GM13976 (cell line): ENCODE measurements at regions not wholly inside any gene's neighbourhood (a gene's known extent, or its start where the extent isn't known, plus 50 kb on each side); places are given as distances from the start of the nearest gene placed in this dataset.

Source experiments
- DNase-seq: peaks from one replicate; pipeline ENCODE4 v3.0.0; 2012; ENCODE audit warnings: low spot score
- in situ Hi-C: fragments of 300-500 bp; cut with MboI; formaldehyde crosslinking; loops from one replicate; pipeline ENCODE4 v1.12.0; 2022; ENCODE audit warnings: low sequenced_read_pairs, mixed read lengths, inconsistent platforms; ENCODE audit not compliant: unreplicated experiment
- TF ChIP-seq, protein P1 (sequence below): IDR thresholded peaks from 2 replicates; pipeline ENCODE4 v1.5.1; 2012; ENCODE audit warnings: borderline replicate concordance, mild to moderate bottlenecking; ENCODE audit not compliant: insufficient read depth; ENCODE audit errors: extremely low read depth, missing control alignments, control extremely low read depth

DNA sequence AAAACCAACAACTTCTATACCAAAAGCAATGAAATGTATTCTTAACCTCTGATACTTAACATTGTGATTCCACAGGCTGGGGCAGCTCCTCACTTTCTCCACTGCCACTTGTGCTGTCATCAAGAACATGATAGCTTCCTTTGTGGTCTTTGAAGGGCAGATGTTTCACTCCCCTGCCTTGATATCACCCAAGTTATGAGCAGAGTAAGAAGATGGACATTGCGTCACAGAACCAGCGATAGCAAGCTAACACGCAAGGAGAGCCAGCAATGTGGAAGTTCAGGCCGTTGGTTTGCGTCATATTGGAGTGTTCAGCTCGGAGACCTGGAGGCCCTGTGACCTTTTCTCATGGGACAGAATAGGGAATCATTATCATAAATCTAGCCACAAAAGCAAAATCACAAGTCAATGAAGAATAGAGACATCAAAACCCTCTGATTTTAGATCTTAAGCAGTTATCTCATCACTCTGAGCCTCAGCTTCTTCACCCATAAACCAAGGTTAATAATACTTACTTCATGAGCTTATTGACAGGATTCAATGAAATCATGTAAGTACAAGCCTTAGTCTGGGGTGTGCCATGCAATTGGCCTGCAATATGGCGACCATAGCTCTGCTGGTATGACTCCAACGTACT, 183.8 kb upstream of the THBS1 start:
- TF ChIP-seq, protein P1, sequence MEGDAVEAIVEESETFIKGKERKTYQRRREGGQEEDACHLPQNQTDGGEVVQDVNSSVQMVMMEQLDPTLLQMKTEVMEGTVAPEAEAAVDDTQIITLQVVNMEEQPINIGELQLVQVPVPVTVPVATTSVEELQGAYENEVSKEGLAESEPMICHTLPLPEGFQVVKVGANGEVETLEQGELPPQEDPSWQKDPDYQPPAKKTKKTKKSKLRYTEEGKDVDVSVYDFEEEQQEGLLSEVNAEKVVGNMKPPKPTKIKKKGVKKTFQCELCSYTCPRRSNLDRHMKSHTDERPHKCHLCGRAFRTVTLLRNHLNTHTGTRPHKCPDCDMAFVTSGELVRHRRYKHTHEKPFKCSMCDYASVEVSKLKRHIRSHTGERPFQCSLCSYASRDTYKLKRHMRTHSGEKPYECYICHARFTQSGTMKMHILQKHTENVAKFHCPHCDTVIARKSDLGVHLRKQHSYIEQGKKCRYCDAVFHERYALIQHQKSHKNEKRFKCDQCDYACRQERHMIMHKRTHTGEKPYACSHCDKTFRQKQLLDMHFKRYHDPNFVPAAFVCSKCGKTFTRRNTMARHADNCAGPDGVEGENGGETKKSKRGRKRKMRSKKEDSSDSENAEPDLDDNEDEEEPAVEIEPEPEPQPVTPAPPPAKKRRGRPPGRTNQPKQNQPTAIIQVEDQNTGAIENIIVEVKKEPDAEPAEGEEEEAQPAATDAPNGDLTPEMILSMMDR = no peak
- DNase-seq = no peak
- in situ Hi-C loops = no loop called here

DNA sequence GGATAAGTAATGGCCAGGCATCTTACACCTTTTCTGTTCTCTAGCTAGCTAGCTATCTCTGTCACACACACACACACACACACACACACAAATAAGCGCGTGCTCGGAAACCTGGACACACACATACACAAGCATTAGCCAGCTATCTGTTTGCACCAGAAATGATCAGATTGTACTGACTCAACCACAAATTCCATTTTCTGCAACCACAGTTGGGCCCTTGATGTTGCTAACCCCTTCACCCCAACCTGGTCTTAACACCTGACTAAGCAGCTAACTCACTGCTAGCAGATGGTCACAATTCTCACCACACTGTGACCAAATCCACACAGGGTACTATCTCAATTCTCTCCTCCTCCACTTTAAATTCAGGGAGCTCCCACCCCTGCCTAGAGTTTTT, 183.0 kb upstream of the THBS1 start:
- no peak for DNase-seq
- TF ChIP-seq, protein P1 = no peak
- in situ Hi-C loops = no loop called here

DNA sequence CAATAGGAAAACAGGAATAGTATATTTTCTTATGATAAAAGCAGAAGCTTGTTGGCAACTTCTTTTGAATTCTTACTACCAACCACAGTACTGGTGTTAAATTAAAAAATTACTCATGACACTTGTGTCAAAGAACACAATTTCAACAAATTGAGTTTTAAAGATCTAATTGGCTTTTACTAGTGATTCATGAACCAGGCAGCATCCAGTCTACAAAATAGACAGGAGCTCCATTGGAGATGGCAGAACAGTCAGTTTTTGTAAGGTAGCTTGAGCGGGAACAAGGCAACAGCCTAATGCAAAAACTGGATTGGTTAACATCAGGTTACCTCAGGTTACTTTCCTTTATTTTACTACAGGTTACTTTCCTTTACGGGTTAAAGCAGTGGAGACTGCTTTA, 181.3 kb upstream of the THBS1 start:
- DNase-seq = no peak
- in situ Hi-C loops = no loop called here
- TF ChIP-seq, protein P1 = no peak

DNA sequence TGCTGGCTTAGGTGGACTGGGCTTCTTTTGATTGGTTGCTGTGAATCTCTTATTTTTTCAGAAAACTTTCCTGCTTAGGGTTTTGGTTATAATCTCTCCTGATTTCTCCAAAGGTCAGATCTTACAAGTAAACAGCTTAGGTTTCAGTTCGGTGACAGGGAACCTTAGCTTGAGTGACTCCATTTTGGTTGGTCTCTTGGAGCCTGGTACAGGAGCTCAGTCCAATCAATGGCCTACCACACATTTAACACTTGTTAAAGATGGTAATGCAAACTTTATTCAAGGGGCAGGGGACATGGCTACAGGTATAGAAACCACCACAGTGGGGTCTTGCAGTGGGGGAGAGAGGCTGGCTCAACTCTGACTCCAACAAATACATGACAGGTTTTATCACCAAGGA, 180.9 kb upstream of the THBS1 start:
- TF ChIP-seq, protein P1 = no peak
- in situ Hi-C loops = no loop called here

DNA sequence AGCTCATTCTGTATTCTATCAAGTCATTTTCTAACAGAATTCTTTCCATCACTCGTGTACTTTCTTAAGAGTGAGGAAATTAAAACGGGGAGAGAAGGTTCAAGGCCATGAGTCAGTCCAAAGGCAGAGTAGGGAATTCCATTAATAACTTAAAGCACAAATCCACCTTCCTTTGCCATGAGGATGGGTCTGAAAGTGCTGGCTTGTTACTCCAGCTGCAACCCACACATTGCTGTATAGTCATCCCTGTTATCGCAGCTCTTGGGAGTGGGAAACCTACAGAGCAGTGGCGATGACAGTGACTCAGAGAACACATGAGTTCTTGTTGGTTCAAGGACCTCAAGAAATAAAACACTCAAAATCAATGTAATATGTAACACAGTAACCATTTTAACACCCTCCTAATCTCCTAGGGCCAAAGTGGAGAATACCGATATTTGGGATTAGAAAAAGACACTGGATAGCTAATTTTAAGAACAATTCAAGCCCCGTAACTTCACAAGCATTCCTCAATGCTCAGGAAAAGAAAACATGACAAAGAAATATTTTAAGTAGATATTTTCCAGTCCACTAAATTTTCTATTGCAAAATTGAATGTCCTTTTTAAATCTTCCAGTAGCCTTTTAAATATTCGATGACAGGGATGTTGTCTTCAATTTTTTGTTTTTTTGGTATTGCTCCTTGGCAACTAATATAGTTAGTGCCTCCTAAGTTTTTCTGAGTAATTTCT, 179.9 kb upstream of the THBS1 start:
- TF ChIP-seq, protein P1 = no peak

More for the DNA sequence above, 180.9 kb upstream of the THBS1 start:
- no peak for DNase-seq

DNA sequence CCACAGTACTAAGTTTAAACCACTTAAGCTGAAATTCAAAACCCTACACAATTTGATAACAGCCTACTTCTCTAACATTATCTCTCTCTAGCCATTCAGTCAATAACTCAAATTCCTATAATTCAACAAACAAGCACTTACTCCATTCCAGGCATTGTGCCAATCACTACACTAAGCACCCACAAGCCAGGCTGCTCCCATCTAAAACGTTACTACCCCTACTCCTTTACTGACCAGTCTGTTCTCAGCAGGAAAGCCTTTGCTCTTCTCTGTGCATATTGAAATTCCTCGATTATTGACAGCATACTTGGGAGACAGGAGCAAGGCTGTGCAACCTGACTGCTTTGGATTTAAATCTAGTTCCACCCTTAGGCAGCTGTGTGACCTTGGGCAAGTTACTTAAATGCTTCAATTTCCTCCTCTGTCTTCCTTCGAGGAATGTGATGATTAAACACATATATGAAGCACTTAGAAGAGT, 177.2 kb upstream of the THBS1 start:
- in situ Hi-C loops = no loop called here
- no peak for DNase-seq

More for the DNA sequence above, 179.9 kb upstream of the THBS1 start:
- in situ Hi-C loops = no loop called here
- DNase-seq = no peak

More for the DNA sequence above, 177.2 kb upstream of the THBS1 start:
- TF ChIP-seq, protein P1 = no peak
